ENCODE measurements at regions not wholly inside any gene's neighbourhood (a gene's known extent, or its start where the extent isn't known, plus 50 kb on each side); places are given as distances from the start of the nearest gene placed in this dataset.

- TF ChIP-seq CTCF (IDR thresholded peaks at IDR 0.05), result no peak
- Histone ChIP-seq H3K27ac (no peak overlapping the region), H3K4me3 (no peak overlapping the region)
- DNase-seq (ENCODE audit: low spot score), result no peak
Measured at GRCh38 chr5:99083197-99083596, 154.4 kb upstream of the CHD1 start.

GRCh38 chr5:99081711-99082110 is 152.9 kb upstream of the CHD1 start:
- TF ChIP-seq CTCF (IDR thresholded peaks at IDR 0.05), result no peak

GRCh38 chr5:99076723-99077640 is 148.2 kb upstream of the CHD1 start:
- no peak overlapping the region for H3K4me3 ChIP-seq
- TF ChIP-seq CTCF (IDR thresholded peaks at IDR 0.05), result no peak
- no peak for DNase-seq (ENCODE audit: low spot score)
- no peak overlapping the region for H3K27ac ChIP-seq

More at GRCh38 chr5:99081711-99082110, 152.9 kb upstream of the CHD1 start:
- Histone ChIP-seq H3K4me3 (no peak overlapping the region), H3K27ac (no peak overlapping the region)
- DNase-seq (ENCODE audit: low spot score), result no peak

GRCh38 chr5:99072846-99073245 is 144.0 kb upstream of the CHD1 start:
- no peak for DNase-seq (ENCODE audit: low spot score)
- TF ChIP-seq CTCF (IDR thresholded peaks at IDR 0.05), result no peak
- Histone ChIP-seq H3K4me3 (no peak overlapping the region), H3K27ac (no peak overlapping the region)

- Histone ChIP-seq H3K27ac (no peak overlapping the region), H3K4me3 (no peak overlapping the region)
- no peak for TF ChIP-seq CTCF (IDR thresholded peaks at IDR 0.05)
- DNase-seq (ENCODE audit: low spot score), result no peak
Measured at GRCh38 chr5:99070822-99071221, 142.0 kb upstream of the CHD1 start.

GRCh38 chr5:99070362-99070761 is 141.6 kb upstream of the CHD1 start:
- no peak for TF ChIP-seq CTCF (IDR thresholded peaks at IDR 0.05)
- no peak overlapping the region for H3K4me3 ChIP-seq
- no peak for DNase-seq (ENCODE audit: low spot score)
- H3K27ac ChIP-seq, result no peak overlapping the region
